H1 (cell line): ENCODE measurements at regions not wholly inside any gene's neighbourhood (a gene's known extent, or its start where the extent isn't known, plus 50 kb on each side); places are given as distances from the start of the nearest gene placed in this dataset.

Experiments used
- ATF2 ChIP-seq: IDR thresholded peaks from 2 replicates; pipeline ENCODE4 v1.6.1; 2012; ENCODE audit warnings: low read length, inconsistent platforms
- CREB1 ChIP-seq: IDR thresholded peaks from 2 replicates; pipeline ENCODE4 v1.6.1; 2012; ENCODE audit warnings: inconsistent platforms
- CTCF ChIP-seq, 3 experiments: IDR thresholded peaks; 1 replicate in 2 of 3; 2 replicates in 1 of 3; pipeline versions ENCODE4 v1.5.1 to v1.6.1; 2011; ENCODE audit warnings: low read length in 3 of 3, mild to moderate bottlenecking in 3 of 3, inconsistent platforms in 2 of 3, low read depth in 1 of 3, moderate library complexity in 1 of 3; ENCODE audit not compliant: insufficient read depth in 1 of 3; ENCODE audit errors: control extremely low read depth in 1 of 3
- EZH2 ChIP-seq: fragments of 200-600 bp; sonication (generic); IDR thresholded peaks from 2 replicates; pipeline ENCODE4 v1.7.1; 2012; ENCODE audit warnings: low read depth, mild to moderate bottlenecking, moderate library complexity, low read length, inconsistent platforms; ENCODE audit not compliant: severe bottlenecking
- JUND ChIP-seq: IDR thresholded peaks from 2 replicates; pipeline ENCODE4 v1.6.1; 2011; ENCODE audit warnings: mild to moderate bottlenecking, improper control_type of control experiment, low read length

GRCh38 chr21:20169812-20170576 is 828.2 kb upstream of the NCAM2 start:
- TF ChIP-seq CTCF (IDR thresholded peaks at IDR 0.05; ENCODE audit: control extremely low read depth in 1 of 3, insufficient read depth in 1 of 3, low read depth in 1 of 3, low read length in 3 of 3) (no peak), ATF2 (no peak), JUND (no peak), CREB1 (no peak), EZH2 (no peak)
